ENCODE measurements at regions not wholly inside any gene's neighbourhood (a gene's known extent, or its start where the extent isn't known, plus 50 kb on each side); places are given as distances from the start of the nearest gene placed in this dataset.

DNA sequence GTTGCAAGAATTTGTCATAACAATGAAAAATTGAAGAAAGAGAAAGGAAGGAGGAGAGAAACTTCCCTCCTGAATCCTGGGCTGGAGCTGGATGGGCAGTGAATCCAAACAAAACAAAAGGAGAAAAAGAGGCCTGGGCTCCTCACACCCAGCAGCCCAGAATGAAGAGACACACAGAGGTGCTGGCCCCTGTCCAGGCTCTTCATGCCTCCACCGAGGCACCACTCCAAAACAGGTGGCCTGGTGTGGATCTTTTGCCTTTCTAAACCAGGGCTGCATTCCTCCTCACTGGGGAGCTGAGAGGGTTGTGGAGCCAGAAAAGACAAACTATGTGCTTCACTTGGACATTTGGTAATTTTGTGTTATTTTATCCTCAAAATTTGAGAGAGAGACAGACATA is 76.0 kb downstream of the FAM124B start:
- no peak for DNase-seq (ENCODE audit: low read depth)

GRCh38 chr2:224324604-224325003 is 77.3 kb downstream of the FAM124B start:
- no peak for DNase-seq (ENCODE audit: low read depth)

GRCh38 chr2:224320660-224321059 is 81.2 kb downstream of the FAM124B start:
- DNase-seq (ENCODE audit: low read depth) = no peak

DNA sequence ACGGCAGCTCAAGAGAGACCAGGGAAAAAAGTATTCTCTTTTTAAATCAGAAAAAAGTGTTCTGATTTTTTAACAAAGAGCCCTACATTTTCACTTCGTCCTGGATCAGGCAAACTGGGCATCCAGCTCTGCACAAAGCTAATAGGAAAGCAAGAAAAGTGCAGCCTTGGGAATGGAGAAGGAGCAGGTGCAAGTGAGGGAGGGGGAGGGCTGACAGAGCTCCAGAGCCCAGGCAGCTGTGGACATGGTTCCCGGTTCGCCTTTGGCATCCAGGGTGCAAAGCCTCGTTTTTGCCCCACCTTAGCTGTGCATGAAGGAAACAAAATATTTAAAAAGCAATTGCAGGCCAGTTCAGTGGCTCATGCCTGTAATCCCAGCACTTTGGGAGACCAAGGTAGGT is 82.2 kb downstream of the FAM124B start:
- no peak for DNase-seq (ENCODE audit: low read depth)

DNA sequence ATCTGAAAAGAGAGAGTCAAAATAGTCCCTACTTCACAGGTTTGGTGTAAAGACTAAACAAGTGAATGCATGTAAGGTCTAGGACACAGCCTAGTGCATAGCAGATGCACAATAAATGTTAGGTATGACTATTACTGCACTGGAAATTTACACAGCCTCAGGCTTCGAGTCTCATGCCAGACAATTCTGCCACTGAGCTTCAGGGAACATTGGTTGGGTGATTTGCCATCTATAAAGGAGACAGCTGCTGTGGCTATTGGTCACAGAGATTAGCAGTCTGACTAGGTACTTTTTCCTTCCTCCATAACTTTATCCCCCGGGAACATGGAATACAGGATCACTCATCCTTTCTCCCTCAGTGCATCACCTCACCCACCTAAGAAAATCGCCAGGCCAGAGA is 89.2 kb downstream of the FAM124B start:
- DNase-seq (ENCODE audit: low read depth) = no peak

DNA sequence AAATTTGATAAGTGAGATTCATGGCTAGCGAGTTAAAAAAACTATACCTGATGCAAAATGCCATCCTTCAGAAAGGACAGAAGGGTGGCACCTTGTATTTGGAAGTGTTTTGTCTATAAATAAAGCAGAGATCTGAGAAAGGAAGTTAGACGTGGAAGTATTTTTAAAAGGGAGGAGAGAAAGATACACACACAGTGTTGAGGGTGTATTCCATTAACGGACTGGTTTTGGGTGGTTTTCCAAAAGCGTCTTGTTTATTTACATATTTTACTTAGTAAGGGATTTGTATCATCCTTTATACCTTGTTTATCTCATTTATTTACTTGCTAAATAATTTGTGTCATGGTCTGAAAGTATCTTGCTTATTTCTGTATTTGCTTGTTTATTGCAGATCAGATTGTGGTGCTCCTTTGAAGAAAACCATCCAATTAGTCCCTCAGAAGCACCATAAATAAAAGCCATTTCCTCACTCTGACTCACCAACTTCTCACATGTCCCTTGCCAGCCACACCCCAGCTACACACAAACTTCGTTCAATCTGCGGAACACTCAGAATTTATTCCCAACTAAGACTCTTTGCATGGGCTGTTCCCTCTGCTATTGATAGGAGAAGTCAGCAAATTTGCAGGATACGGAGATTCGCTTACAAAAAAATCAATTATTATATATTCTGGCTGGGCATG is 90.8 kb downstream of the FAM124B start:
- DNase-seq (ENCODE audit: low read depth) = no peak

- peak; percentile 10 for DNase-seq (ENCODE audit: low read depth)
These were observed 92.7 kb downstream of the FAM124B start for GRCh38 chr2:224309176-224309575.

DNA sequence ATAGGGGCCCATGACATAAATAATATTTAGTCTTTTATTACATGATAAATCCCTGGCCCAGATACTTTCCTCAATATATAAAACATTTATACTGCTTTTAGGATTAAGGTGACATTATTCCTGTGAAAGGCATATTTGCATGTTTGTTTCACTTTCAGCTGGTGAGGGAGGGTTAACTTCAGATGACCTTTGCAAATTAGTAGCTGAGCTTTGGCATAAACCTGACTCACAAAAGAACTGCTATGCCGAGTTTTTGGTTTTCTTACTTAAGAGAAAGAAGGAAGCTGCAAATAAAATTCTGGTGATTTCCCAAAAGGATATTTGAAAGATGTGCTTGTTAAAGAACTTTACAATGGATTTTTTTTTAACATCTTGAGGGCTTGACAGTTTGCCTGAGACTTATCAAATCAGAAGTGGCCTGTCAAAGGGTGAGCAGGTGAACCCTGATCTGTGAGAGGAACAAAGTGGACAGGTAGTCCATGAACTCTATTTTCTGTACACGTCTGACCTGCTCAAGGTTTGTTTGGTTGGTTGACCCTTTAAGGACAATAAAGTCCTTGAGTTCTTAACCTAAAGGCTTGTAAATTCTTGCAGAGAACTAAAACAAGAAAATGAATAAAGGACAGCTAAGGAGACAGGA is 93.5 kb downstream of the FAM124B start:
- no peak for DNase-seq (ENCODE audit: low read depth)

DNA sequence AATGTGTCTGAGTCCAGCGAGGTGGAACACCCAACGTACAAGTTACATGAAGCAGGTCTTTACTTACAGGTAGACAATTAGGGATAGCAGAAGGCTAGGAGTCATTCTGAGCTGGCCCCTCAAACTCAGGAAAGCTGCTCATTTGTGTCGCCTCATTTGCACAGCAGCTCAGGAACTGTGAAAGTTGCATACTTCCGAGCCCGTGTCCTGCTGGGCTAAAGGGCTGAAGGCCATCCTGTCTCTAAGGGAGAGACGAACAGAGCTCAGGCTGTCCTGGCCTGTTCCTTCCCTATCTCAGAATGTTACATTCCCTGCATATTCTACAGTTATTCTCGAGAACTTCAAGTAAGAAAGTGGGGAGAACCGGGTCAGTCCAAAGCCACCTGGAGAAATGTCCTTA is 99.0 kb downstream of the FAM124B start:
- no peak for DNase-seq (ENCODE audit: low read depth)

GRCh38 chr2:224293976-224294375 is 107.9 kb downstream of the FAM124B start:
- DNase-seq (ENCODE audit: low read depth) = no peak

GRCh38 chr2:224287531-224287930 is 114.4 kb downstream of the FAM124B start:
- no peak for DNase-seq (ENCODE audit: low read depth)

GRCh38 chr2:224286923-224287322 is 115.0 kb downstream of the FAM124B start:
- DNase-seq (ENCODE audit: low read depth) = no peak

- DNase-seq (ENCODE audit: low read depth) = no peak
These were observed 117.6 kb downstream of the FAM124B start for GRCh38 chr2:224284134-224284946.

- no peak for DNase-seq (ENCODE audit: low read depth)
These were observed 118.4 kb downstream of the FAM124B start for GRCh38 chr2:224283466-224283965.

- no peak for DNase-seq (ENCODE audit: low read depth)
These were observed 120.5 kb downstream of the FAM124B start for GRCh38 chr2:224281374-224281773.

- DNase-seq (ENCODE audit: low read depth) = no peak
These were observed 123.4 kb downstream of the FAM124B start for GRCh38 chr2:224278531-224278930.

DNA sequence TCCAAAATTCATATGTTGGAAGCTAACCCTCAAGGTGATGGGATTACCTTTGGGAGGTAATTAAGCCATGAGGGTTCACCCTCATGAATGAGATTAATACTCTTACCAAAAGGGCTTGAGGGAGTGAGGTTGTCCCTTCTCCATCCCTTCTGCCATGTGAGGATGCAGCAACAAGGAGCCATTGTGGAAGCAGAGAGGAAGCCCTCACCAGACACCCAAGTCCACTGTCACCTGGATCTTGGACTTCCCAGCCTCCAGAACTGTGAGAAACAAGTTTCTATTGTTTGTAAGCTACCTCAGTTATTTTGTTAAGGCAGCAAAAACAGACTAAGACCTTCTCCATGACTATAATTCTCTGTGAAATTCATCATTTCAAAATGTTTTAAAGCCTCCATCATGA is 125.7 kb downstream of the FAM124B start:
- DNase-seq (ENCODE audit: low read depth) = no peak

GRCh38 chr2:224272237-224272910 is 129.5 kb downstream of the FAM124B start:
- no peak for DNase-seq (ENCODE audit: low read depth)

DNA sequence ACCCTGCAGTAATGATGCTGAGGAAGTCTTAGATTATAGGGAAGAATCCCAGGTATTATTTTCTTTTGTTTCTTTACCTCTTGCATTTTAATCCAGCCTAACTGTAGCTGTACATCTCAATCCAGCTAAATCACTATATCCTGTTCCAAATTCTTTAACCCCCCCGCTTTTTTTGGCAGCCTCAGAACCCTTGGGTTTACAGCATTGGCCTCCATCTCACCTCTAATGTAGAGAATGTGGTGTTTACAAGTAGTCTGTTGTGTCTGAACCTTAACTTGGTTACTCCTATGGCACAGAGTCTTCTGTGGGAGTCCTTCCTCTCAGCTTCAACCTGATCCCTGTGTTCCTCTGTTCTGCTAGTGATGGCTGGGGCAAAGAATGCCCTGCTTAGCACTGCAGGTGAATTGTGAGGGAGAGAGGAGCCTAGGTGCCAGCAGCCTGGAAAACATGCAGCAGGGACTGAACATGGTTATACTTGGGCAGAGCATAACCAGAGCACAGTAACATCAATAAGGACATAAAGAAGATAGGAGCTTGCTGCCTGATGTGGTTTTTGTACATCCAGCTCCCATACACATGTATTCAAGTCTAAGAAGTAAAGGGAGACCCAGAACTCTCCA is 130.2 kb downstream of the FAM124B start:
- no peak for DNase-seq (ENCODE audit: low read depth)

- peak; percentile 72 for DNase-seq (ENCODE audit: low read depth)
These were observed 133.5 kb downstream of the FAM124B start for GRCh38 chr2:224268441-224268840.

DNA sequence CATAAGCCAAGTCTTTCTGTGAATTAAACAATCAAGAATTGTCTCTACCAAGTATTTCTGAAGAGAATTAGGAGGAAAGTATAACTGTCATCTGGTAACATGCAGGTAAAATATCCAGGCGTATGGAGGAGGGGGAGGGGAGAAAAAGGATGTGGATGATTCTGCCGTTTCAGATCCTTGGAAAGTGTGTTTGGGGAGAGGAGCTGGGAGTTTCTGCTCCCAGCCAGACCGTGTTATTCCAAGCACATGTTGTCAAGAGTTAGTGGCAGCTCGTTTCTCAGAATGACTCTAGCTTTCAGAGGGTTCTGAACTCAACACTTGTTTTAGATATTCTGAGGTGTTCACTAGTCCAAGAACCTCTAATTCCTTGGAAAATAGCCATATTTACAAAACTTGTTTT is 137.6 kb downstream of the FAM124B start:
- no peak for DNase-seq (ENCODE audit: low read depth)

- DNase-seq (ENCODE audit: low read depth) = no peak
These were observed 138.3 kb downstream of the FAM124B start for GRCh38 chr2:224263571-224264043.

Measured in non-pigmented ciliary epithelial cell (primary cell).